Suprapubic skin (tissue), 4 donors: ENCODE measurements at regions not wholly inside any gene's neighbourhood (a gene's known extent, or its start where the extent isn't known, plus 50 kb on each side); places are given as distances from the start of the nearest gene placed in this dataset.

Source experiments
- DNase-seq, 2 donors: peaks; one replicate each; pipeline ENCODE4 v3.0.0-alpha.2; 2019; ENCODE audit warnings: low spot score in 2 of 2
- H3K27ac ChIP-seq: fragments of 200-600 bp; sonication (generic); one replicate; pipeline ENCODE4 v1.5.1; 2019
- H3K27me3 ChIP-seq: fragments of 200-600 bp; sonication (generic); one replicate; pipeline ENCODE4 v1.5.1; 2019
- H3K36me3 ChIP-seq: fragments of 200-600 bp; sonication (generic); one replicate; pipeline ENCODE4 v1.5.1; 2019
- H3K4me1 ChIP-seq: fragments of 200-600 bp; sonication (generic); one replicate; pipeline ENCODE4 v1.5.1; 2019
- H3K4me3 ChIP-seq: fragments of 200-600 bp; sonication (generic); one replicate; pipeline ENCODE4 v1.5.1; 2019; ENCODE audit warnings: mild to moderate bottlenecking
- H3K9me3 ChIP-seq: fragments of 200-600 bp; sonication (generic); one replicate; pipeline ENCODE4 v1.5.1; 2019
- CTCF ChIP-seq, 2 donors: fragments of 200-600 bp in 1 of 2; fragments of 450-650 bp in 1 of 2; sonication (generic) in 1 of 2; IDR thresholded peaks; one replicate each; pipeline ENCODE4 v1.5.1; 2016 to 2019; ENCODE audit warnings: antibody characterized with exemption in 2 of 2, mild to moderate bottlenecking in 1 of 2, moderate library complexity in 1 of 2
- EP300 ChIP-seq: sonication (generic); formaldehyde crosslinking; IDR thresholded peaks from one replicate; pipeline ENCODE4 v1.6.1; 2017; ENCODE audit warnings: antibody characterized with exemption
- POLR2A ChIP-seq, 2 donors: fragments of 450-650 bp; IDR thresholded peaks; one replicate each; pipeline ENCODE4 v1.6.1; 2017; ENCODE audit warnings: antibody characterized with exemption in 2 of 2, mild to moderate bottlenecking in 2 of 2, moderate library complexity in 2 of 2
- POLR2AphosphoS5 ChIP-seq, 3 donors: sonication (generic); formaldehyde crosslinking; IDR thresholded peaks; one replicate each; pipeline ENCODE4 v1.6.1; 2017; ENCODE audit warnings: antibody characterized with exemption in 3 of 3
- WGBS: methylation state at CpG from one replicate; pipeline ENCODE4 v1.1.5; 2018; 5-methylcytosine and 5-hydroxymethylcytosine counted together

- Histone ChIP-seq H3K36me3 (no peaks in the 10 kb centered on the region), H3K27ac (no peak overlapping the region), H3K9me3 (no peaks in the 10 kb centered on the region), H3K4me3 (no peak overlapping the region), H3K4me1 (no peaks in the 10 kb centered on the region), H3K27me3 (no peaks in the 10 kb centered on the region)
- no peak for DNase-seq
- TF ChIP-seq CTCF (IDR thresholded peaks at IDR 0.05), result no peak
- TF ChIP-seq EP300, result no peak
- TF ChIP-seq POLR2AphosphoS5 (IDR thresholded peaks at IDR 0.05), result no peak
- no peak for TF ChIP-seq POLR2A (IDR thresholded peaks at IDR 0.05)
These were observed 314.0 kb downstream of the GBA3 start for GRCh38 chr4:23006756-23007155.

- Histone ChIP-seq H3K27me3 (no peaks in the 10 kb centered on the region), H3K4me1 (no peaks in the 10 kb centered on the region)
- 78% methylated on average over 1 of the region's 1 CpG for WGBS
These were observed 313.0 kb downstream of the GBA3 start for GRCh38 chr4:23005691-23006090.

GRCh38 chr4:23001478-23001877 is 308.7 kb downstream of the GBA3 start:
- H3K4me1 ChIP-seq, result no peaks in the 10 kb centered on the region
- H3K27me3 ChIP-seq, result no peaks in the 10 kb centered on the region
- no peak overlapping the region for H3K27ac ChIP-seq
- no peak overlapping the region for H3K4me3 ChIP-seq
- no peak for DNase-seq
- H3K36me3 ChIP-seq, result no peaks in the 10 kb centered on the region
- no peaks in the 10 kb centered on the region for H3K9me3 ChIP-seq
- TF ChIP-seq POLR2AphosphoS5 (IDR thresholded peaks at IDR 0.05), result no peak
- TF ChIP-seq POLR2A (IDR thresholded peaks at IDR 0.05), result no peak
- TF ChIP-seq CTCF (IDR thresholded peaks at IDR 0.05), result no peak
- TF ChIP-seq EP300, result no peak
- WGBS, result 69% methylated on average over 2 of the region's 2 CpGs

More at GRCh38 chr4:23005691-23006090, 313.0 kb downstream of the GBA3 start:
- no peak for DNase-seq
- TF ChIP-seq POLR2AphosphoS5 (IDR thresholded peaks at IDR 0.05) (no peak), EP300 (no peak), CTCF (IDR thresholded peaks at IDR 0.05) (no peak), POLR2A (IDR thresholded peaks at IDR 0.05) (no peak)
- Histone ChIP-seq H3K4me3 (no peak overlapping the region), H3K27ac (no peak overlapping the region), H3K9me3 (no peaks in the 10 kb centered on the region), H3K36me3 (no peaks in the 10 kb centered on the region)

GRCh38 chr4:22999419-22999818 is 306.7 kb downstream of the GBA3 start:
- WGBS, result 79% methylated on average over 2 of the region's 2 CpGs
- no peak overlapping the region for H3K27ac ChIP-seq
- no peaks in the 10 kb centered on the region for H3K36me3 ChIP-seq
- TF ChIP-seq EP300, result no peak
- TF ChIP-seq POLR2A (IDR thresholded peaks at IDR 0.05), result no peak
- no peak for TF ChIP-seq POLR2AphosphoS5 (IDR thresholded peaks at IDR 0.05)
- TF ChIP-seq CTCF (IDR thresholded peaks at IDR 0.05), result no peak
- no peaks in the 10 kb centered on the region for H3K27me3 ChIP-seq
- no peaks in the 10 kb centered on the region for H3K4me1 ChIP-seq
- no peak for DNase-seq
- no peak overlapping the region for H3K4me3 ChIP-seq
- H3K9me3 ChIP-seq, result no peaks in the 10 kb centered on the region

- Histone ChIP-seq H3K36me3 (no peaks in the 10 kb centered on the region), H3K4me1 (no peaks in the 10 kb centered on the region), H3K9me3 (no peaks in the 10 kb centered on the region), H3K27me3 (no peaks in the 10 kb centered on the region), H3K4me3 (no peak overlapping the region), H3K27ac (no peak overlapping the region)
- 88% methylated on average over 12 of the region's 12 CpGs for WGBS
- TF ChIP-seq POLR2A (IDR thresholded peaks at IDR 0.05), result no peak
- no peak for DNase-seq
These were observed 304.9 kb downstream of the GBA3 start for GRCh38 chr4:22997358-22998224.
